Loucy (cell line): ENCODE measurements at regions not wholly inside any gene's neighbourhood (a gene's known extent, or its start where the extent isn't known, plus 50 kb on each side); places are given as distances from the start of the nearest gene placed in this dataset.

ENCODE experiments used
- EZH2phosphoT487 ChIP-seq: fragments of 200-600 bp; IDR thresholded peaks from 2 replicates; pipeline ENCODE4 v1.6.1; 2018; ENCODE audit warnings: antibody characterized with exemption, mild to moderate bottlenecking, moderate library complexity, borderline replicate concordance
- TF ChIP-seq, protein P1 (sequence below): fragments of 200-600 bp; sonication (generic); conservative IDR thresholded peaks from 2 replicates; pipeline ENCODE4 v1.5.1; 2014; ENCODE audit warnings: mild to moderate bottlenecking, antibody characterized with exemption, low read length

- TF ChIP-seq, protein P1, sequence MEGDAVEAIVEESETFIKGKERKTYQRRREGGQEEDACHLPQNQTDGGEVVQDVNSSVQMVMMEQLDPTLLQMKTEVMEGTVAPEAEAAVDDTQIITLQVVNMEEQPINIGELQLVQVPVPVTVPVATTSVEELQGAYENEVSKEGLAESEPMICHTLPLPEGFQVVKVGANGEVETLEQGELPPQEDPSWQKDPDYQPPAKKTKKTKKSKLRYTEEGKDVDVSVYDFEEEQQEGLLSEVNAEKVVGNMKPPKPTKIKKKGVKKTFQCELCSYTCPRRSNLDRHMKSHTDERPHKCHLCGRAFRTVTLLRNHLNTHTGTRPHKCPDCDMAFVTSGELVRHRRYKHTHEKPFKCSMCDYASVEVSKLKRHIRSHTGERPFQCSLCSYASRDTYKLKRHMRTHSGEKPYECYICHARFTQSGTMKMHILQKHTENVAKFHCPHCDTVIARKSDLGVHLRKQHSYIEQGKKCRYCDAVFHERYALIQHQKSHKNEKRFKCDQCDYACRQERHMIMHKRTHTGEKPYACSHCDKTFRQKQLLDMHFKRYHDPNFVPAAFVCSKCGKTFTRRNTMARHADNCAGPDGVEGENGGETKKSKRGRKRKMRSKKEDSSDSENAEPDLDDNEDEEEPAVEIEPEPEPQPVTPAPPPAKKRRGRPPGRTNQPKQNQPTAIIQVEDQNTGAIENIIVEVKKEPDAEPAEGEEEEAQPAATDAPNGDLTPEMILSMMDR, result no peak
- TF ChIP-seq EZH2phosphoT487, result no peak
Observed at GRCh38 chr5:62149879-62150278, 156.1 kb upstream of the KIF2A start.
